SK-N-DZ (cell line): ENCODE measurements at regions not wholly inside any gene's neighbourhood (a gene's known extent, or its start where the extent isn't known, plus 50 kb on each side); places are given as distances from the start of the nearest gene placed in this dataset.

Experiments used
- DNase-seq: peaks from one replicate; pipeline ENCODE4 v3.0.0-alpha.2; 2015; ENCODE audit warnings: low spot score

DNA sequence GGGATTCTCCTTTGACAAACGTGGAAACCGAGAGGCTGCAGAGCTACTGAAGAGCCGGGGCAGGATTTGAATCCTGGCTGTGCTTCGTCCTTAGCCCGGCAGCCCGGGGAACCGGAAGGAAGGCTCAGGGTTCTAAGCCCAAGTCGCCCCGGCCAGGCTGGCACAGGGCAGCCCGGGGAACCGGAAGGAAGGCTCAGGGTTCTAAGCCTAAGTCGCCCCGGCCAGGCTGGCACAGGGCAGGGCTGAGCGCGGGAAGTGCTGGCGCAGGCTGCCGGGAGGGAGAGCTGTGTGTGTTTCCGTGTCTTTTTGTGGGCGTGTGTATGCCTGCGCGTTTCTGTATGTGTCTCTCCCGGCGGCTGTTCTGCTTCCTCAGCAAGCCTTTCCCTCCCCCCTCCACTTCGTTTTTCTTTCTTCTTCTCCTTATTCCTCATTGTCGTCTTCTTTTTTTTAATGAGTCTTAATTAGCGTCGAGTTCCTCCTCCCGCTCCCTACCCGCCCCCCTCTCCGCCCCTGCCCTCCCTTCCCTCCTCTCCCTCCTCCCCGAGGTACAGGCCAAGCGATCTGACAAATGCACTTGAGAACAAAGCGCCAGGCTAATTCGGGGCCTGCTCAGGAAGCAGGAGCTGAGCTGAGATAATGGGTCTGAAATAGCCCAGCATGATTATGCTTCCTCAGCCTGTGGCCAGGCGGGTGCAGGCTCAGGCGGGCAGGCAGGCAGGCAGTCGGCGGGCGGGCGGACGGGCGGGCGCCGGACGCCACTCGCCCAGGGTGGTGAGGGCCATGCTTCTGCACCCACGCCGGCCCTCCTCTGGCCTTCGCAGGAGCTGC is 65.9 kb downstream of the EFNB1 start:
- DNase-seq: peak; percentile 17

- no peak for DNase-seq
These were observed 65.3 kb downstream of the EFNB1 start for GRCh38 chrX:68894142-68894512.

- no peak for DNase-seq
These were observed 63.8 kb downstream of the EFNB1 start for GRCh38 chrX:68892651-68893050.

DNA sequence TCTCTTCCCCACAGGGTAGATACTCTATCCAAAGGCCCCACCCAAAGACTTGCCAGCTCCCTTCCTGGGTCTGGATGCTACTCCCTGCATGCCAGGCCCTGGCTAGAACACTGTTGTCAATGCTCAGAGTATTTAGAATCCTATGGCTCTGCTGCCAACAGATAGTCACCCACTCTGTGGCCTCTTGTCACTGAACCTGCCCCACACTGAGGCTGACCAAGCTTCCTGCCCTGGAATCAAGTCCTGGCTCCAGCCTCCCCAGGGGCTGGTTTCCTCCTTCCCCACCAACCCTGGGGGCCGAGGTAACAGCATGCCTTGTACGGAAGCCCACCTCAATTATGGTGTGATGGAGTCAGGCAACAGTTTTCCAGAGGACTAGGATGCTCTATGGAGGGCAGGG is 63.3 kb downstream of the EFNB1 start:
- DNase-seq: no peak
